ENCODE measurements at regions not wholly inside any gene's neighbourhood (a gene's known extent, or its start where the extent isn't known, plus 50 kb on each side); places are given as distances from the start of the nearest gene placed in this dataset.

GRCh38 chr3:18288243-18288642 is 136.9 kb downstream of the SATB1 start:
- TF ChIP-seq EZH2 (IDR thresholded peaks at IDR 0.05; ENCODE audit: low read length): no peak
- TF ChIP-seq CTCF (optimal IDR thresholded peaks at IDR 0.05 in 1 of 3, IDR thresholded peaks at IDR 0.05 in 1 of 3, conservative IDR thresholded peaks at IDR 0.05 in 1 of 3; ENCODE audit: extremely low read depth in 1 of 3, insufficient read depth in 2 of 3, low read length in 3 of 3): no peak
